Chondrocyte (in vitro differentiated cells): ENCODE measurements at regions not wholly inside any gene's neighbourhood (a gene's known extent, or its start where the extent isn't known, plus 50 kb on each side); places are given as distances from the start of the nearest gene placed in this dataset.

Source experiments
- DNase-seq: peaks from one replicate; pipeline ENCODE4 v3.0.0; 2021; ENCODE audit warnings: mixed read lengths, low spot score
- H3K27ac Mint-ChIP-seq: one replicate; pipeline ENCODE4 v1.8.0; 2021; ENCODE audit warnings: mild to moderate bottlenecking, moderate library complexity, mixed read lengths; ENCODE audit not compliant: unreplicated experiment
- H3K27me3 Mint-ChIP-seq: 2 replicates; pipeline ENCODE4 v1.8.0; 2021; ENCODE audit warnings: low read depth, mixed read lengths
- H3K36me3 Mint-ChIP-seq: 2 replicates; pipeline ENCODE4 v1.8.0; 2021; ENCODE audit warnings: low read depth, mixed read lengths
- H3K4me1 Mint-ChIP-seq: 2 replicates; pipeline ENCODE4 v1.8.0; 2021; ENCODE audit warnings: low read depth, mild to moderate bottlenecking, mixed read lengths
- H3K4me3 Mint-ChIP-seq: one replicate; pipeline ENCODE4 v1.8.0; 2021; ENCODE audit warnings: mild to moderate bottlenecking, moderate library complexity, mixed read lengths; ENCODE audit not compliant: unreplicated experiment
- H3K9me3 Mint-ChIP-seq: 2 replicates; pipeline ENCODE4 v1.8.0; 2021; ENCODE audit warnings: low read depth, mixed read lengths
- CTCF ChIP-seq: fragments of 200-600 bp; sonication (generic); IDR thresholded peaks from 2 replicates; pipeline ENCODE4 v1.5.0; 2021; ENCODE audit warnings: antibody characterized with exemption, mild to moderate bottlenecking, moderate library complexity

GRCh38 chr13:81995316-81995715 is 1654.4 kb upstream of the SPRY2 start:
- Mint-ChIP-seq H3K36me3 (no peaks in the 10 kb centered on the region), H3K27ac (no peak overlapping the region), H3K9me3 (no peaks in the 10 kb centered on the region), H3K4me3 (no peak overlapping the region), H3K27me3 (peaks cover 3% of the 10 kb centered on the region), H3K4me1 (no peaks in the 10 kb centered on the region)
- no peak for DNase-seq
- no peak for TF ChIP-seq CTCF

- Mint-ChIP-seq H3K9me3 (no peaks in the 10 kb centered on the region), H3K4me1 (no peaks in the 10 kb centered on the region), H3K27ac (no peak overlapping the region), H3K36me3 (no peaks in the 10 kb centered on the region), H3K27me3 (peaks cover 5% of the 10 kb centered on the region), H3K4me3 (no peak overlapping the region)
- TF ChIP-seq CTCF, result no peak
- no peak for DNase-seq
Measured at GRCh38 chr13:81990652-81991051, 1649.7 kb upstream of the SPRY2 start.

DNA sequence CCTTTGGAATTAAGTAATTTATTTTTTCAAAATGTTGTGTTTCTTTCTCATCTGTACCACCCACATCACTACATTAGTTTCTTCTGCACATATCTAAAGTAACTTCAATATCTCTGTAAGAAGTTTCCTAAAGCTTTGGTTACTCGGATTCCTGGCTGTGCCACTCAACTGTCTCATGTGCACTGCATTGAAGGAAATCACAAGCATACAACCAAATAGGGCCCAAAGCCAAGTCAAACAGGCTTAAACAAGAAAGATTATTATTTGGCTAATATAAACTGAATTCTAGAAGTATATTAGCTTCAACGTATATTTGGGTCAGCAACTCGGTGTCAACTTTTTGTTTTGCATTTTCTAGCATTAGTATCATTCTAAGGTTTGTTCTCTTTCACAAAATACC is 1647.6 kb upstream of the SPRY2 start:
- no peak overlapping the region for H3K27ac Mint-ChIP-seq
- no peak for DNase-seq
- no peak for TF ChIP-seq CTCF
- no peak overlapping the region for H3K4me3 Mint-ChIP-seq
- H3K4me1 Mint-ChIP-seq, result no peaks in the 10 kb centered on the region
- peaks cover 5% of the 10 kb centered on the region for H3K27me3 Mint-ChIP-seq
- H3K36me3 Mint-ChIP-seq, result no peaks in the 10 kb centered on the region
- peaks cover under 1% of the 10 kb centered on the region for H3K9me3 Mint-ChIP-seq

GRCh38 chr13:81987677-81988357 is 1646.9 kb upstream of the SPRY2 start:
- Mint-ChIP-seq H3K4me1 (no peaks in the 10 kb centered on the region), H3K4me3 (no peak overlapping the region), H3K27me3 (peaks cover 5% of the 10 kb centered on the region), H3K36me3 (no peaks in the 10 kb centered on the region), H3K9me3 (peaks cover 3% of the 10 kb centered on the region), H3K27ac (no peak overlapping the region)
- no peak for TF ChIP-seq CTCF
- no peak for DNase-seq

GRCh38 chr13:81987159-81987558 is 1646.2 kb upstream of the SPRY2 start:
- Mint-ChIP-seq H3K9me3 (peaks cover 3% of the 10 kb centered on the region), H3K4me3 (no peak overlapping the region), H3K27ac (no peak overlapping the region), H3K27me3 (peaks cover 5% of the 10 kb centered on the region), H3K36me3 (no peaks in the 10 kb centered on the region), H3K4me1 (no peaks in the 10 kb centered on the region)
- TF ChIP-seq CTCF, result no peak
- no peak for DNase-seq
